Caco-2 (cell line): ENCODE measurements at regions not wholly inside any gene's neighbourhood (a gene's known extent, or its start where the extent isn't known, plus 50 kb on each side); places are given as distances from the start of the nearest gene placed in this dataset.

Experiments
- BruUV-seq: library from RNA; stranded (reverse); fragments of 400-500 nt; replicated peaks from 2 replicates; lab custom pipeline; 2021; lab: Mats Ljungman, UMichigan
- CTCF ChIA-PET: fragments of 300-600 bp; sonication (Branson Sonifier 250); formaldehyde crosslinking; loops from one replicate; lab custom pipeline; 2022; ENCODE audit warnings: antibody characterized with exemption; lab: Charles Lee
- POLR2A ChIA-PET: fragments of 300-600 bp; sonication (Branson Sonifier 250); formaldehyde crosslinking; loops from one replicate; lab custom pipeline; 2022; ENCODE audit warnings: antibody characterized with exemption; lab: Charles Lee
- DNase-seq, 2 experiments: peaks; one replicate each; pipeline versions ENCODE4 v3.0.0 to v3.0.0-alpha.2; 2020 to 2022
- H3K27me3 ChIP-seq: replicated peaks from 2 replicates; pipeline ENCODE4 v1.6.0; 2011; ENCODE audit warnings: low read length; ENCODE audit not compliant: control insufficient read depth, insufficient read depth
- H3K36me3 ChIP-seq: 2 replicates; pipeline ENCODE4 v1.5.1; 2011; ENCODE audit warnings: low read length; ENCODE audit not compliant: control insufficient read depth, insufficient read depth
- H3K4me1 ChIP-seq: fragments of 250-450 bp; sonication (Bioruptor Pico); 2 replicates; pipeline ENCODE4 v1.5.1; 2020; ENCODE audit warnings: mild to moderate bottlenecking
- H3K4me3 ChIP-seq: 2 replicates; pipeline ENCODE4 v1.5.1; 2011; ENCODE audit warnings: low read depth, mild to moderate bottlenecking, control low read depth, low read length
- H3K9me3 ChIP-seq: fragments of 250-450 bp; sonication (Bioruptor Pico); 2 replicates; pipeline ENCODE4 v1.5.1; 2020; ENCODE audit warnings: mild to moderate bottlenecking, moderate library complexity
- H3K27ac Mint-ChIP-seq: one replicate; pipeline ENCODE4 v1.8.0; 2022; ENCODE audit warnings: mixed read lengths; ENCODE audit not compliant: unreplicated experiment
- H3K27me3 Mint-ChIP-seq: one replicate; pipeline ENCODE4 v1.8.0; 2022; ENCODE audit warnings: mixed read lengths; ENCODE audit not compliant: insufficient read depth, unreplicated experiment
- H3K36me3 Mint-ChIP-seq: one replicate; pipeline ENCODE4 v1.8.0; 2022; ENCODE audit warnings: mild to moderate bottlenecking, mixed read lengths; ENCODE audit not compliant: insufficient read depth, unreplicated experiment
- H3K4me1 Mint-ChIP-seq: one replicate; pipeline ENCODE4 v1.8.0; 2022; ENCODE audit warnings: low read depth, mixed read lengths; ENCODE audit not compliant: unreplicated experiment
- H3K4me3 Mint-ChIP-seq: one replicate; pipeline ENCODE4 v1.8.0; 2022; ENCODE audit warnings: mild to moderate bottlenecking, moderate library complexity, mixed read lengths; ENCODE audit not compliant: unreplicated experiment
- H3K9me3 Mint-ChIP-seq: one replicate; pipeline ENCODE4 v1.8.0; 2022; ENCODE audit warnings: mixed read lengths; ENCODE audit not compliant: unreplicated experiment
- CTCF ChIP-seq, 2 experiments: fragments of 200-600 bp in 1 of 2; IDR thresholded peaks; 1 replicate in 1 of 2; 2 replicates in 1 of 2; pipeline versions ENCODE4 v1.5.1 to v1.8.0; 2011 to 2022; ENCODE audit warnings: antibody characterized with exemption in 1 of 2, control low read depth in 1 of 2, inconsistent platforms in 1 of 2, low read depth in 1 of 2, low read length in 1 of 2, mild to moderate bottlenecking in 1 of 2, moderate library complexity in 1 of 2; ENCODE audit not compliant: insufficient read depth in 1 of 2, severe bottlenecking in 1 of 2, unreplicated experiment in 1 of 2
- intact Hi-C: fragments of 100-400 bp; cut with micrococcal nuclease; formaldehyde crosslinking; loops from one replicate; pipeline ENCODE4 v1.10.0; 2022; ENCODE audit not compliant: unreplicated experiment

GRCh38 chr6:148144917-148145521, 197.6 kb upstream of the SASH1 start:
- no peaks in the 10 kb centered on the region for H3K36me3 ChIP-seq
- Mint-ChIP-seq H3K27me3 (no peaks in the 10 kb centered on the region), H3K36me3 (peaks cover 10% of the 10 kb centered on the region), H3K4me1 (peaks cover 25% of the 10 kb centered on the region), H3K9me3 (peaks cover 14% of the 10 kb centered on the region), H3K27ac (no peak overlapping the region), H3K4me3 (peak overlapping the region; percentile 50)
- peak; percentile 74 to 80 for TF ChIP-seq CTCF (IDR thresholded peaks at IDR 0.05; ENCODE audit: insufficient read depth in 1 of 2, low read depth in 1 of 2, low read length in 1 of 2, severe bottlenecking in 1 of 2, unreplicated experiment in 1 of 2)
- H3K4me3 ChIP-seq: no peak overlapping the region
- ChIA-PET POLR2A (no interaction called here), CTCF (no interaction called here)
- H3K9me3 ChIP-seq: no peaks in the 10 kb centered on the region
- intact Hi-C loops: loop anchor here (1.0 to 2.0 kb wide), 3 partner anchors 21 to 638 kb away; no protein-coding TSS in a partner anchor
- DNase-seq: peak; percentile 65 to 76
- no TSS peak for BruUV-seq
- H3K4me1 ChIP-seq: peaks cover 8% of the 10 kb centered on the region; the same call in 1 of the 2 replicates
- no peaks in the 10 kb centered on the region for H3K27me3 ChIP-seq

- Mint-ChIP-seq H3K27me3 (no peaks in the 10 kb centered on the region), H3K4me3 (no peak overlapping the region), H3K9me3 (no peaks in the 10 kb centered on the region), H3K36me3 (peaks cover under 1% of the 10 kb centered on the region), H3K27ac (no peak overlapping the region), H3K4me1 (peaks cover 19% of the 10 kb centered on the region)
- intact Hi-C loops: no loop called here
- H3K36me3 ChIP-seq: no peaks in the 10 kb centered on the region
- no peak overlapping the region for H3K4me3 ChIP-seq
- CTCF ChIA-PET: no interaction called here
- peaks cover 5% of the 10 kb centered on the region; the same call in 1 of the 2 replicates for H3K4me1 ChIP-seq
- no peaks in the 10 kb centered on the region for H3K27me3 ChIP-seq
- no peak for DNase-seq
- POLR2A ChIA-PET: no interaction called here
- no peaks in the 10 kb centered on the region for H3K9me3 ChIP-seq
- TF ChIP-seq CTCF (IDR thresholded peaks at IDR 0.05; ENCODE audit: insufficient read depth in 1 of 2, low read depth in 1 of 2, low read length in 1 of 2, severe bottlenecking in 1 of 2, unreplicated experiment in 1 of 2): no peak
- BruUV-seq: no TSS peak
Measured at GRCh38 chr6:148146717-148147462, 195.7 kb upstream of the SASH1 start.

DNA sequence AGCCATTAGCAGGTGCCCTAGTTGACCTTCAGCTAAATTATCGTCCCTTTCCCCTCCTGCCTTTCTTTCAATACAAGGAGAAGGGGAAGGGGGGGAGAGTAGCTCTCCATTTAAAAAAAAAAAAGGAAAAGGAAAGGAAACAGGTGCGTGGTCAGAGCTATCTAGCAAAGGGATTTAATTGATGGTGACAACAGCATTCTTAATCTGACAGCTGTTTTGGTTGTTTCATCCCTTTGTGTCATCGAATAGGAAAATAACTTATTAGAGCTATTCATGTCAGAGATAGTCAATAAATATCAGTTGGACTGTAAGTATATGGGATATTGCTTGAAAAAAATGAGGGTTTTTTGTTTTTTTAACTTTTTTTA, 195.2 kb upstream of the SASH1 start:
- CTCF ChIA-PET: no interaction called here
- peaks cover 22% of the 10 kb centered on the region for H3K4me1 Mint-ChIP-seq
- H3K36me3 Mint-ChIP-seq: no peaks in the 10 kb centered on the region
- H3K9me3 ChIP-seq: no peaks in the 10 kb centered on the region
- H3K27me3 ChIP-seq: no peaks in the 10 kb centered on the region
- H3K4me3 Mint-ChIP-seq: no peak overlapping the region
- H3K27me3 Mint-ChIP-seq: no peaks in the 10 kb centered on the region
- H3K4me3 ChIP-seq: no peak overlapping the region
- no peak for TF ChIP-seq CTCF (IDR thresholded peaks at IDR 0.05; ENCODE audit: insufficient read depth in 1 of 2, low read depth in 1 of 2, low read length in 1 of 2, severe bottlenecking in 1 of 2, unreplicated experiment in 1 of 2)
- POLR2A ChIA-PET: no interaction called here
- no peak overlapping the region for H3K27ac Mint-ChIP-seq
- no peaks in the 10 kb centered on the region for H3K36me3 ChIP-seq
- H3K9me3 Mint-ChIP-seq: no peaks in the 10 kb centered on the region
- intact Hi-C loops: no loop called here
- BruUV-seq: no TSS peak
- H3K4me1 ChIP-seq: peaks cover 8% of the 10 kb centered on the region; the same call in 1 of the 2 replicates
- no peak for DNase-seq
